ENCODE measurements at regions not wholly inside any gene's neighbourhood (a gene's known extent, or its start where the extent isn't known, plus 50 kb on each side); places are given as distances from the start of the nearest gene placed in this dataset.

DNA sequence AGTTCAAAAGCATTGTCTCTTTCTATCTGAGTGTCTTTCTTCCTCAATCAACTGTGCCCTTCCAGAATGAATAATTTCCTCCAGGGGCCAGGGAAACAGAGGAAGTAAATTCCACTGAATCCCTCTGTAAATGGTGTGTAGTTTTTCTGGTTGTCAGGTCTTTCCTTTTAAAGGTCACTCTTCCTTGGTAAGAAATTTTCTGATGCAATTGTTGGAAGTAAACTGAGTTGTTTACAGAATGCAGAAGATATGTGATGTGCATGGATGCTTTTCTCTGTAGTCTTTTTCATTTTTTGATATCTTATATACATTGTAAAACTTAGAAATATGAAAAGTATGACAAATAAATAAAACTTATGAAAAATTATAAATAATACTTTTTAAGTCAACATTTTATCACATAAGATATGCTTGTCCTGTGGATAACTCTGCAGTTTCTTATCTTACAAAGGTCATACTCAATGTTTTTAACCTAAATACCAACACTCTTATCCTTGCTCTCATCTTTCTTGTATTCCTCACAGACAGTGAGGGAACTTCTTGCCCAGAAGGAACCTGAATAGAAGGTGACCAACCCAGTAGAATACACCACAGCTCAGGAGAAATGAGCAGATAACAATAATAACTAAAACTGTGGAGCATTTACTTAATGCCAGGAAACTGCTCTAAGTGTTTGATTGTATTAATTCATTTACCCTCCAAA lies 234.5 kb downstream of the METTL4 start:
- no peak for DNase-seq

DNA sequence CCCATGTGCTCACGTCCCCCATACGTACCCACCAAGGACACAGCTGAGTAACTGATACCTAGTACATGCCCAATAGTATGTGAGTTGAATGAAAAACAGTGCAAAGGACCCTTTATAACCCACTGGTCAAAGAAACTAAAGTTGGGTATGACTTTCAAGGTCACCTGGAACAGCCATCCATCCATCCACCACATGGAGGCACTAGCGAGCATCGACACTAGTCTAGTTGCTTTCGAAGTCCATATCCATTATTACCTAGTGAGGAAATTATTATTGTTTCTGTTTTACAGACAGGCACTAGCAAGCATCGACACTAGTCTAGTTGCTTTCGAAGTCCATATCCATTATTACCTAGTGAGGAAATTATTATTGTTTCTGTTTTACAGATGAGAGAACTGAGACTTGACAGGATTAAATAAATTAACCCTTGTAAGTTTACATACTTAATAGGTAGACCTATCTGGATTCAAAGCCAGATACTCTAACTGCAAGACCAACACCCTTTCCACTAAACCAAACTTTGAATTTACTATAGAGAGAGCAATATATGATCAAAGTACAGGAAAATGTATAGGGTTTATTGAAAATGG lies 233.7 kb downstream of the METTL4 start:
- DNase-seq: no peak

DNA sequence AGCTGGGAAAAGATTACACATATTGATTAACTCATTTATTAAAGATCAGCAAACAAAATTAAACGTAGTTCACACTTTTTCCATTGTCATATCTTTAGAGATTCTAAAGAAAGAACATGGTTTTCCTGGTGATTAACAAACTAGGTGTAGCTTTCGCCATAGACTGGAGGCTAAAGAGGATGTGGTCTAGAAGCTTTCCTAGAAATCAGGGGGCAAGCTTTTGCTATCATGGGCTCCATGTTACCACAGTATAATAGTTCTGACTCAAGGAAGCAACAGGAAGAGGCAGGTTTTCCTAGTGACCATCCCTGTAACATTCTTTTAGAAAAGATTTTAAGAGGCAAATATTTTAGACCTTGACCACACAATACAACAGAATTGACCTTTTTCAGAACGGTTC lies 232.7 kb downstream of the METTL4 start:
- no peak for DNase-seq

DNA sequence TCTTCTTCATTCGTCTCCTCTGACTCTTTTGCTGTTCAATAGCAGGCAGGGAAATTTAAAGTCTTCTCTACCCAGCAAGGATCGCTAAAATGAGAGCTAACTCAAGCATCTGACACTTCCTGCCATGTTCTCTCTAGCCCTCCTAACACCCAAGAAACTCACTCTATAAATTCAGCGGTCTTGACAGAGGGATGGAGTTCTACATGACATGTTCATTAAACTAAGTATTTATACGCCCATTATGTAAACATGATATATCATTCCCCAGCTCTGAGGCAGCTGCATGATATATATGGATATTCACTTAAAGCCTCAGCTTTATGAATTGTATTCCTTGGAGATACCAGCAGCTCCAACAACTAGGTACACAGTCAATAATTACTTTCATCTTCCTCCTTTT lies 231.0 kb downstream of the METTL4 start:
- DNase-seq: no peak

DNA sequence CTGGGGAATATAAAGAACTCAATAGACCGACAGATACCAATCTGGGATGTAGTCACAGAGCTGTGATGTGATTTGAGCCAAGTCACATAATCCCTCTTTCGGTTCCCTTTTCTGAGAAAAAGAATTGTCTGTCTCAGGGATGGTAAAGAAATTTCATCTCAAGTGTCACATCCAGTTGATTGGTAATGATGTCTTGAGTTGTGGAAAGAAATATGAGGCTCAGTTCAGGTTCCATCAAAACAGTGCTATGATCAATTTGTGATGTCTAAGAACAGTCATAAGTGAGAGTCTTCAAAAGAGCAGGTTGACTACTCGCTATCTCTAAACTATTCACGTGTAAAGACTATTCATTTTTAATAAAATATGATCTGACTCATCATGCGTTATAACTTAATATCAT lies 223.3 kb downstream of the METTL4 start:
- DNase-seq: no peak

DNA sequence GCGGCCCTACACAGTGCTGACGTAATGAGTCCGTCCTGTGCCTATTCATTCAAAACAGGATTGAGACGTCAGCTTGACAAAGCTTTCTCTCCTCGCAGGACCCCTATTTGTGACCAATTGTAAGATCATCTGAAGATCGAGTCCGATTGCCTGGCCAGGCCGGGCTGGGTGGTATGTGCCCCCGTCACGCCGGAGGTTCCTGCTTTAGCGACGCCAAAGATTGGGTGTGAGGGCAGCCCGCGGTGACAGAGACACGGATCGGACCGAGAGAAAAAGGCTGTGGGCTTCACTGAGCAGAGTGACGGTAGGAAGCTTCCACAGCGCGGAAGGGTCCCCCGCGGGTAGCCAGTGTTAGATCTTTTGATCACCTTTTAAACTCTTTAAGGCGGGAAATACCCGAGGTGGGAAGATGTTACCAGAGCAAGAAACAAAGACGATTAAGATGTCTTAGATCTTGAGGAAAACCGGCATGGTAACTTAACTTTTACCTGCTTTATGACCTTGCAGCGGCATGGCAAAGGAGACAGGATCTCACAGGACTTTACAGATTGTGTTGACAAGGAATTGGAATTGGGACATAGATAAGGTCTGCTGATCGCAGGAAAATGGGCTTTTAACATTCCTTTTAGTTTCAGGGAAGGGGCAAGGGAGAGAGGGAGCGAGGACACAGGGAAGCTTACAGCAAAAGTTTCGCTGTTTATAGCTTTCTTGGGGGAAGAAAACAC lies 220.0 kb downstream of the METTL4 start:
- DNase-seq: no peak

DNA sequence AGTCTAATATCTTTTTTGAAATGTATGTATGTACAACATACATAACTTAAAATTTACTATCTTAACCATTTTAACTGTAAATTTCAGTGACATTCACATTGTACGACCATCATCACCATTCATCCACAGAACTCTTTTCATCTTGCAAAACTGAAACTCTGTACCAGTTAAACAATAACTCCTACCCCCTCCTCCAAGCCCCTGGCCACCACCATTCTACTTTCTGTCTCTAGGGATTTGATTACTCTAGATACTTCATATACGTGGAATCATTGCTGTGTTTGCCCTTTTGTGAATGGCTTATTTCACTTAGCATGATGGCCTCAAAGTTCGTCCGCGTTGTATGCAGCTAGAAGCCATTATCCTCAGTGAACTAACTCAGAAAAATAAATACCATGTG lies 217.0 kb downstream of the METTL4 start:
- no peak for DNase-seq

DNA sequence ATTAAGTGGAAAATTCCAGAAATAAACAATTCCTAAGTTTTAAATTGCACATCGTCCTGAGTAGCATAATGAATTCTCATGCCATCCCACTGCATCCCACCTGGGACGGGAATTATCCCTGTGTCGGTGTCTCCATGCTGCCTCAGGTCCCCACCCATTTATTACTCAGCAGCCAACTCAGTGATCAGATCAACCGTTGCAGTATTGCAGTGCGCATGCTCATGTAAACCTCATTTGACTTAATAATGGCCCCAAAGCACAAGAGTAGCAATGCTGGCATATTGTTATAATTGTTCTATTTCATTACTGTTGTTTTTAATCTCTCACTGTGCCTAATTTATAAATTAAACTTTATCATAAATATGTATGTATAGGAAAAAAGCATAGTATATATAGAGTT lies 214.4 kb downstream of the METTL4 start:
- DNase-seq: no peak

DNA sequence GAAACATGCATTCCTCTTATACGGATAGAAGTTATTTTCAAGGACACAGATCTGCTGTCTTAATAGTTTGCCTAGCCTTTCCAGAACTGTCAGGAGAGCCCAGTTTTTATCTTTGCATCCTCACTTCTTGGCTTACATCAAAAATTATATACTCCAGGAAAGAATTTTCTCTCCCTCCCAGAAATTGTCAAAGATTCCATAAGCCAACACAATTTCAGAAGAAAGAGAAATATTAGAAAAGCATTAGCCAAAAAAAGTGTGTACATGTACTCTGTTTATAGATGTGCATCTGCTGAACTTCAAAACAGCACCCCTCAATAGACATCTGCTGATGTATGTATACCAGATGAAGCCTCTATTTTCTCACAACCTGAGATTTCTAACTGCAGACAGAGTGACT lies 210.4 kb downstream of the METTL4 start:
- DNase-seq: no peak

DNA sequence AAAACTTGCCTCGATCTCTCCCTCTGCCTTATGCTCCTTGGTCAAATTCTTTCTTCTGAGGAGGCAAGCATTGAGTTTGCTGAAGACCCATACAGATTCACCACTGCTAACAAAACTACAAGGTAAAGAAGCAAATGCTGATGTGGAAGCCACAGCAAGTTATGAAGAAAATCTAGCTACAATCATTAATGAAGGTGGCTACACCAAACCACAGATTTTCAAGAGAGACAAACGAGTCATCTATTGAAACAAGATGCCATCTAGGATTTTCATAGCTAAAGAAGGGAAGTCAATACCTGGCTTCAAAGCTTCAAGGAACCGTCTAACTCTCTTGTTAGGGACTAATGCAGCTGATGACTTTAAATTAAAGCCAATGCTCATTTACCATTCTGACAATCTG lies 203.2 kb downstream of the METTL4 start:
- DNase-seq: no peak

DNA sequence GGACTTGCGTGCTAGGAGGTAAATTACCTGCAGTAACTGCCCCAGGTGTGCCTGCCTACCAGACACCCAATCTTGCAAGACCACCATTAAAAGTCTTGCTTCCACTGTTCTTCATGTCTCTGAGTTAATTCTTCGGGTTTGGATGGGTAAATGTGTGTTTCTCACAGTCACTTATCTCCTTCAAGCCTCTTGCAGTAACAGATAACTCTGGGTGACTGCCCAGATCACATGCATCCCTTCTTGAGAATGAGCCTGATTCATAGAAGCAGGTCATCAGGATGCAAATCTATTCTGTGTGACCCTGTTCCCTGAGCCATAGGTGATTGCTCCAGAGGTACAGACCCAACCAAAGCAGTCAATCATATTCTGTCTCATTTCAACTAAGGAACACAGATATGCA lies 194.6 kb downstream of the METTL4 start:
- no peak for DNase-seq

DNA sequence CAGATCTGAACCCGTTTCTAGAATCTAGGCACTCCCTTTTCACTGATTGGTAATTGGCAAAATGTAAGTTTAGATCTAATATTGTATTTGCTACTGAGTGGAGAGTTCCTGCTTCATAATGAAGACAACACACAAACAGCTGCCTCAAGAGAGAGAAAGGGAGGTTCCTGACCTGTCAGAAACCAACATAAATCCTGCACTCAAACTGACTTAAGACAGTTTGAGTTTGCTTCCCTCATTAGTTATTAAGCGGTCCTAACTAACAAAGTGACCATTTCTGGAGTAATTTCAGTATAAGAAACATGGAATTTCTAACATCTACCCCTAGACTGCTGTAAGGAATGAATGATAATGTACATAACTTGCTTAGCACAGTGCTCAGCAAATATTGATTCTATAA lies 191.2 kb downstream of the METTL4 start:
- no peak for DNase-seq

DNA sequence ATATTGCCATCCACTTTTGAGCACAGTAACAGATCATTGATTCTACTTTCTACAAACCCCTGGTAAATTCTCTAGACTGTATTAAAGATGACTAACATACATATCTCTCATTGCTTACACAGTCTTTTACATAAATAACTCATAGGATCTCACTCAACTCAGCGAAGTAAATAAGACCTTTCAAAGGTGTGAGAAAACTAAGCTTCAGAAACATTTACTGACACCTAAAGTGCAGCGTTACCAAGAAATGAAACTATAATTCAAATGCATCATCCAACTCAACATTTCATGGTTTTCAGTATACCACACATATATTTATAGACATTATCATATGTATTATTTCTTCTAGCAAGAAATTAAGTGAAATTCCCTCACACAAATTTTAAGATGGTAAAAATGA lies 189.8 kb downstream of the METTL4 start:
- DNase-seq: no peak

DNA sequence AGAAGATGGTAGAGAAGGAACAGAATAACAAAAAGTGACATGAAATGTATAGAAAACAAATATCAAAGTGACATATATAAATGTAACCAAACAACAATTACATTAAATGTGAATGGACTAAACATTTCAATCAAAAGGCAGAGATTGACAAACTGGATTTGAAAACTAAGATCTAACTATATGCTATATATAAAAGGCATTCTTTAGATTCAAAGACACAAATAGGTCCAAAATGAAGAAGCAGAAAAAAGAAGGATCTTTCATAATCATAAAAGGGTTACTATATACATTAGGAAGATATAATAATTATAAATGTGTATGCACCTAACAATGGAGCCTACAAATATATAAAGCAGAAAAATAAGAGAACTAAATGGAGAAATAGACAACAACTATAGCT lies 183.7 kb downstream of the METTL4 start:
- no peak for DNase-seq

DNA sequence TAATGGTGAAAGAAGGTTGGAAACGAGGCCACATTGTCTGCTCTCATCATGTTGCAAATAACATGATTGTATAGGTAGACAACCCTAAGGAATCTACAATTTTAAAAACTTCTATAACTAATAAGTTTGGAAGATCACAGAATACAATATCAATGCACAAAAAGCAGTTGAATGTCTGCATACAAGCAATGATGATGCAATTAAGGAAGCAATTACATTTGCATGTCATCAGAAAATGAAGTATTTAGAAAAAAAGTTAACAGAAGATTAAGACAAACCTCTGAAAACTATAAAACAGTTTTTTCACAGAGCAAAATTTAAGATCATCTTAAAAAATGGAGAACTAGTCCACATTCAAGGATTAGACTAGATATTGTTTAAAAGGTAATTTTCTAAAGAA lies 181.1 kb downstream of the METTL4 start:
- DNase-seq: no peak

DNA sequence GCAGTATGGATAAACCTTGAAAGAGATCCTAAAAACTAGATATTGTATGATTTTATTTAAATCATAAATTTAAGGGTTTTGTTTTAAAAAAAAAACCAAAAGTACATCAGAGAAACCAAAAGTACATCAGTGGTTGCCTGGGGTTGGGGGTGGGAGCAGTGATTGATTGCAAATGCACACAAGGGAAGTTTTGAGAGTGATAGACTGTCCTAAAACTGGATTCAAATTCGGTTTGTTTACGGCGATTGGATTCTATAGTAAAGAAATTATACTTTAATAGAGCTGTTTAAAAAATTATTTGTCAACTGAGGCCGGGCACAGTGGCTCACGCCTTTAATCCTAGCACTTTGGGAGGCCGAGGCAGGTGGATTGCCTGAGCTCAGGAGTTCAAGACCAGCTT lies 179.8 kb downstream of the METTL4 start:
- DNase-seq: no peak

DNA sequence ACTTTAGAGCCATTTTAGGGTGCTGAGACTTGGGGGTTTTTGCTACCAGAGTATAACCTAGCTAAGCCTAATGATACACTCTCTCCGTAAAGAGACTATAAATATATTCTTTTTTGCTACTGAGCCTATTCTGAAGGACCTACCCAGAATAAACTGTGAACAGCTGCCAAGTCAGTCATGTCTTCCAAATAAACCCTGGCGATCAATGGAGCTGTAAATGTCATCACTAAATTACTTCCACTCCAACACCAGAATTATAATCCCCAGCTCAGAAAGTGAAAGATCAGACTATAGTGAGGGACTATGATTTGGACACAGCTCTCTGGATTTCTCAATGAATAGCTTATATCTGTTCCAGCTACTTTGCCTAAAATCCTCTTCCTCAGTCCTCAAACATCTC lies 178.9 kb downstream of the METTL4 start:
- no peak for DNase-seq

DNA sequence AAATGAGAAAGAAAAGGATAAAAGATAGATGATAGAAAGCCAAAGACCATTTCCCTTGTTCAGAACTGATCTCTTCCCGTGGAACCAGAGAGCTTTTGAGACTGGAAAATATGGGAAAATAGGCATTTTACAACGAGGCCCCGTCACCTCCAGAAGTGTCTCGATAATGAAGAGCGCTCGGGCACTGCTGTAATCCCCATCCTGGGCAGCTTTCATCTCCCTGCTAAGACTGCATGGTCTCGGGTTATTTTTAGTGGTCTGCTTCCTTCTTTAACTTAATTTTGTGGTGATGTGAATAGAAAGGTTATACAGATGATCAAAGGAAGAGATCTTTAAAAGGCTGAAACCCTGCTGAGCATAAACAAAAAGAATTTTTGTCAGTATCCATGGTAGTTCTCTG lies 176.6 kb downstream of the METTL4 start:
- DNase-seq: no peak

DNA sequence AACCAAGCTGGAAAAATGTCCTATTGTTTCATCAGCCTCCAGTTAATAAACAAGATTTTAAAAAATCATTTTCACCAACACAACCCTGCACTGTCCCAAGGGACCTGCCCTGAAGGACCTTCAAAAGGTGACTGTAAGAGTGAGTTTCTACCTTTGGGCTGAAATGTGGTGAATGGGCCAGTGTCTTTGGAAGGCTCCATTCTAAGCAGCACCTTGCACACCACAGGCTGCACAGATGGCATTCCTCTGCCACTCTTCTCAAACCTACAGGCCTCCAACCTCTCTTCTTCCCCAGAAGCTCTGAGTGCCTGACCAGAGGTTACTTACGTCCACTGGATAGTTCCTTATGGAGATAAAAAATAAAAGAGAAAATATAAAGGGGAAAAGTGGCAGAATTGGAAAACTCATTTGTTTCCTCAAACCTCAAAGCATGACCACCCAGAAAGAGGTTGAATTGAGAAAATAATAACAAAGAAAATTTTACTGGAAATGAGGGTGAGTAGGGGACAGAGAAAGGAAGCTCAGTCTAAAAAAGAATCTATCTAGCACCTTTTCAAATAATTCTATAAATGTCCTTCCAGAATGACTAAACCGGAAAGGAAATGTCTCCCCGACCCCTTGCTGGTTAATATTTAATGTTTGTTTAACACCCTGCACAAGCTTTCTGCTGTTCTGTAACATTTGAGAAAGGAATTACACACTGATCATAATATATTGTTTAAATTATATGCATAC lies 175.7 kb downstream of the METTL4 start:
- no peak for DNase-seq

DNA sequence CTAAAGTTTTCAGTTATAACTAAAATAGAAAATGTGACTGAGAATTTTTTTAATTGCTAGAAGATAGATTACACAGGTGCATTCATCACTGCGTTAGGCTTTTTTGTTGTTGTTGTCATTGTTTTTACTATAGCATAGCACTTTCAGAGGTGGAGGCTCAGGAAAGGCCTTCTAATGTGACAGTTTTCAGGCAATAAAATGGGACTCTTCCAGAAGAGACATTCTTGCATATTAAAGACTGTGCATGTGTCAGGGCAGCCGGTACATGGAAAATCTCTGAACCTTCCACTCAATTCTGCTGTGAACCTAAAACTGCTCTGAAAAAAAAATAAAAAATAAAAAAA lies 175.2 kb downstream of the METTL4 start:
- no peak for DNase-seq

DNA sequence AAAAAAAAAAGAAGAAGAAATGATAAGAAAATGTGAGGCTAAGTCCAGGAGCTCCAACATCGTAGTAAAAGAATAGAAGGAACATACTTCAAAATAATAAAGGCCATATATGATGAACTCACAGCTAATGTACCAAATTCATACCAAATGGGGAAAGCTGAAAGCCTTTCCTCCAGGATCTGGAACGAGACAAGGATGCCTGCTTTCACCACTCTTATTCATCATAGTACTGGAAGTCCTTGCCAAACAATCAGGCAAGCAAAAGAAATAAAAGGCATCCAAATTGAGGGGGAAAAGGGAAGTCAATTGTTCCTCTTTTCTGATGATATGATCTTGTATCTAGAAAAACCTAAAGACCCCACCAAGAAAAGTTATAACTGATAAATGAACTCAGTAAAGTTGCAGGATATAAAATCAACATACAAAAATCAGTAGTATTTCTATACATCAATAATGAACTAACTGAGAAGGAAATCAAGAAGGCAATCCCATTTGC lies 170.6 kb downstream of the METTL4 start:
- no peak for DNase-seq

DNA sequence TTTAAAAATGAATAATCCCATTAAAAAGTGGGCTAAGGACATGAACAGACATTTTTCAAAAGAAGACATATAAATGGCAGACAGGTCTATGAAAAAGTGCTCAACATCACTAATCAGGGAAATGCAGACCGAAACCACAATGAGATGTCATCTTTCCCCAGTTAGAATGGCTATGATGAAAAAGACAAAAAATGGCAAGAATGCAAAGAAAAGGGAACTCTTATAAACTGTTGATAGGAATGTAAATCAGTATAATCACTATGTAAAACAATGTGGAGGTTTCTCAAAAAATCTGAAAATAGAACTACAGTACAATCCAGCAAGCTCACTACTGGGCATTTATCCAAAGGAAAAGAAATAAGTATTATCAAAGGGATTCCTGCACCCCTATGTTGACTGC lies 169.2 kb downstream of the METTL4 start:
- no peak for DNase-seq

DNA sequence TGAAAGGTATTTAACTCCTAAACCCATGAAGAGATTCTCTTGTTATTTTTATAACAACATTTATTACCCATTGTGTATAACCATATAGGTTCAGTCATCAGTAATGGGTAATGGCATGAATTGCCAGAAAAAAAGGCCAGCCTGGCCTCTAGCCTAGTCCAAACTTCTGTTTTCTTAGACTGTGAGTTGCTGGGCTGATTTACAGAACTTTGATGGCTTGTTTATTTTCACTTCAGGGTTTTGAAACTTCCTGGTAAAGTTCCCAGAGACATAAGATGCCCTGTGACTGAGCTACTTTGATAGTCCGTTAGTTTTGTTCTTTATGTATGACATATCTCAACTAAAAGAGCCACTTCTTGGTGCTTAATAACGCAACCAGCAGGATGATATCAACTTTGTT lies 164.8 kb downstream of the METTL4 start:
- DNase-seq: no peak

DNA sequence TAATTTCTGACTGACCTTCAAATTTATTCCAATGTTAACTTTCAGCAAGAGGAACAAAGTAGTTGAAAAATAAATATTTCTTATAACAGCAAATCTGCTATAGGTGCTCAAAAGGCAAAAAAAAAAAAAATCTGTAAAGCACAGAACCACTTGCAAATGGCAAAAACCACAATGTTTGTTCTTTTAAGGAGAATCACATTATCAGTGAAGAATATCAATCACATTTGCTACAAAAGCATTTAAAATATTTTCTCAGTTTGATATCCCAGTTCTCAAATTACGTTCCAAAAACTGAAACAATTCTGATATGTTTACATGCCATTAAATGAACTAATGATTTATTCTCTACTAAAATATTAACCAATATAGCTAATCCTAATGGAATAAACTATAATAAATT lies 163.3 kb downstream of the METTL4 start:
- DNase-seq: no peak

All from right forelimb (tissue), 1 donor.